NCI-H82 treated with DMSO at 0.1 percent for 48 hours (cell line): ENCODE measurements at regions not wholly inside any gene's neighbourhood (a gene's known extent, or its start where the extent isn't known, plus 50 kb on each side); places are given as distances from the start of the nearest gene placed in this dataset.

Experiments
- DNase-seq: peaks from one replicate; lab custom pipeline; 2025; ENCODE audit not compliant: unreplicated experiment; lab: John Stamatoyannopoulos, UW

- DNase-seq, result no peak
Observed at GRCh38 chr2:129430911-129431310, 548.6 kb upstream of the RAB6C start.

DNA sequence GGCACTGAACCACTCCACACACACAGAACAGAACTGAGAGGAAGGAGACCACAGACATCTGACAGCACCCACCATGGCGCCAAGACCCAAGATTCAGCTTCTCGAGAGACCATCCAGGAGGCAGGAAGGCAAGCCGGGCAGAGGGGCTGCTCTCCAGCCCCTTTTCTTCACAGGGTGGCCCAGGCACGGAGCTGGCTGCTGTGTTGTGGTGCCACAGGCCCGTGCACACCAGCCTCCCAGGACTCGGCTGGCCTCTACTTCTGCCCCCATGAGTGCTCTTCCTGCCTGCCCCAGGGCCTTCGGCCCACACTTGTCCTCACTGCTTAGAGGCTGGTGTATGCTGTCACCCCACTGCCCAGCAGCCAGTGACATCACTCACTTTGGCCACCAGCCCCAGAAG lies 547.6 kb upstream of the RAB6C start:
- DNase-seq, result no peak

- no peak for DNase-seq
Observed at GRCh38 chr2:129436809-129437208, 542.7 kb upstream of the RAB6C start.

DNA sequence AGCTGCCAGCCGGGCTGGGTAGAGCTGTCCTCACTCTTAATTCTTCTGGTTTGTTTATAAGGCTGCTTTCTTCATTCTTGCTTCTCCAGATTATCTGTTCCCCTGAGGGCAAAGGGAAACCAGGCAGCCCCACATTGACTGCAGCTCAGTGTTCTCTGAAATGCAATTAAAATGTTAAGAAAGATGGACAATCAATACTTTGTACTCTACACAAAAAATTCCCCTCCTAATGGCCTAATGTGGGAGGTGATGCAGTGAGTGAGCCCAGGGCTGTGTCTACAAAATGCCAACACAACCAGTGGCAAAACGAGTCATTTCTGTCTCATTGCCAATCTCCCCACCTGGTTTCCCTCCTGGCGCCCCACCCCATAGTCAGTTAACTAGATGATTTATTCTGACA lies 541.7 kb upstream of the RAB6C start:
- DNase-seq, result no peak

GRCh38 chr2:129438501-129439057 lies 540.9 kb upstream of the RAB6C start:
- no peak for DNase-seq

- no peak for DNase-seq
Observed at GRCh38 chr2:129439406-129440302, 539.8 kb upstream of the RAB6C start.

DNA sequence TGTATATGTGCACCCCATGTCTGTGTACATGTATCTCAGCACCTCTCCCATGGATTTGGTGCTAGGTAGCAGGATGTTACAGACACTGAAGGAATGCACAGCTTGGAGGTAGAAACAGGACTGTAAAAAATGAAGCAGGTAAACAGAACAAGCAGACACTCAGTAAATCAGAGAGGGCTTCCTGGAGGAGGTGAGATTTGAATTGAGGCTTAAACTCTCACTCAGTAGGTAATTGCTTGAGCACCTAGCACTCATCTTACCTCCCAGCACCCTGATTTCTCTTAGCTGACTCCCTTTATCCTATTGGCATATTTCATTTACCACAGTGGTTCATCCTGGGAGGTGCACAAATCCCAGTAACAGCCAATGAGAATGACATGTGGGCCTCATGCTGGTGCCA lies 537.9 kb upstream of the RAB6C start:
- no peak for DNase-seq

DNA sequence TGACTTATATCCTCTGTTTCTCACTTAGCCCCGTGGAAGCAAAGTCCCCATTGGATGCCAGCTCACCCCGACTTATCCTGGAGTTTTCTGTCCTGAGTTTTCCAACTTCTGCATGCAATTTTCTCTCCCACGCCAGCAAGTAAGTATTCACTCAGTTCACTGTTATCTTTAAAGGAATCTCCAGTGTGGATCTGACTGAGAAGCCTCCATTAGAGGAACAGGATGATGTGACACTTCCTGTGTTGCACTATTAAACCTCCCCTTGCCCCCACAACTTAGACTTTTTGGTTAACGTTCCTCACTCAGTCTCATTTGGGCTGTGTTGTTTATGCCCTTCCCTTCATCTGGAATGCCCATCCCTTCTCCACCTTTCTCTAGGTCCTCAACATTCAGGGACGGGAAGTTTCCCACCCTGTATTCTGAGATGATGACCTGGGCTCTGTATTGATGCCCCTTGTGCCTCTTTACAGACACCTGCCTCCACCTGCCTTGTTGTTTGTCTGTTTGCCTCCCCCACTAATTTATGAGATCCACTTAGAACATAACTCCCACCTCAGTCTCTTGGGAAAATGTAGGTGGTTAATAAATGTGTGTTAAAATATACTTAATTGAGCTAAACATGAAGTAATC lies 536.1 kb upstream of the RAB6C start:
- no peak for DNase-seq

GRCh38 chr2:129443865-129444739 lies 535.4 kb upstream of the RAB6C start:
- DNase-seq, result no peak

DNA sequence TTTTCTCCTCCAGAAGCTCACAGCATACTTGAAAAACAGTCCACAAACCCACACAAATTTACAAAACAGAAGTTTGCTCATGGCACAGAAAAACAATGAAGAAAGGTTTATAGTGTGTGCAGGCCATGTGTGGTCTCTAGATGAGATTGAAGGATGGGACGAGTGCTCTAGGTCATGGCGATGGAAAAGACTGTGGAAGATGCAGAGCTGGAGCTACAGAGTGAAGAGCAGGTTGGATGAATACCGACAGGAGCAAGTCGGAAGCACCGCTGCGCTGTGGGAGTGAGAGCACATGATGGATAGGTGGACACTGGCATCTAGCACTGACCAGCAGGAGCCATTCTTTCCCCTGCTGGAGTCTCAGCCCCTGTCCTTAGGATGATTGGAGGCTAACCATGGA lies 534.7 kb upstream of the RAB6C start:
- DNase-seq, result no peak

DNA sequence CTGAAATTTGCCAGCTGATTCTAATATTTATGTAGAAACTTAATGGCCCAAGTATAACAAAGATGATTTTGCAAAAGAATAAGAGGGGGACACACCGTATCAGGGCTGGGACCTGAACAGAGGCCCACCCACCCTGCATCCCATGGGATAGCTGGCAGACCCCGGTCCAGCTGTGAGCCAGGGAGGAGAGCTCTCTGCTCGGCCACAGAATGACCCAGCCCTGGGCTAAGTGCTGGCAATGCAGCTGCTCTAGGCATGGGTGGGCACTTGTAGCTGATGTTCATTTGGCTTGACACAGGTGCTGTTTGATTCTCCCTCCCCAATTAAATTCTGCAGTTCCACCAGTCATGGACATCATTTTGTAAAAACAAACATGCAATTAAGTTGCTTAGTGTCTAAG lies 522.8 kb upstream of the RAB6C start:
- DNase-seq, result no peak

GRCh38 chr2:129457277-129457818 lies 522.1 kb upstream of the RAB6C start:
- no peak for DNase-seq

DNA sequence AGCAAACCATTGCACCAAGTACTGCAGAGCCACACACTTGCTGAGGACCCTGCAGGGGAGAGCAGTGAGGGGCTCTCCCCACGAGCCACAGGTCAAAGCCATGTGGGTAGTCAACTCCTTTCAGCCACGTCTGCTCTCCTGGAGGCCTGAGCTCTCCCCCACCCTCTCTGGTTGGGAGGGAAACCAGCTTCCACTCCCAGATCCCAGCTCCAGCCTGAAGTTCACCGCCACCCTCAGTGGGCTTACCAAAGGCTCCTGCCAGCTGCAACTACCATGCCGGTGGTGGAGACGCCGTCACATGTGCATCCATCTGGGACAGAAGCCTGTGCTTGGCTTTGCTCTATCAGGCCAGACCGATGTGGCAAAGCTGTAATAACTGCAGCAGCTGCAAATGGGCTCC lies 521.5 kb upstream of the RAB6C start:
- DNase-seq, result no peak

DNA sequence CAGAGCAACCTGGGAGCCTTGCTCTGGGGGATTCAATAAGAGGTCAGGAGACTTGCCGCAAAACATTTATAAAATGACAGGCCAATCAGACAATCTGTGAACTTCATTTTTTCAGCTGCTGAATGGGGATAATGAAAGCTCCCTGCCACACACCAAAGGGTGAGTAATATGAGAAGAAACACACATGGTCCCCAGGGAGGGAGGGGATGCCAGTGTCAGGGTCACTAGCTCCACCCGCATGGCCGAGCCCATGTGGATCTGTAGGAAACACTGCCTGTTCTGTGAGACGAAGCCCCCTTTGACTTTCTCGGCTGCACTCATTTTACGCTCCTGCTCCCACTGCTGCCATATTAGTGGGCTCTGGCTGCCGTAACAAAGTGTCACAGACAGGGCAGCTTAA lies 521.0 kb upstream of the RAB6C start:
- DNase-seq, result no peak

DNA sequence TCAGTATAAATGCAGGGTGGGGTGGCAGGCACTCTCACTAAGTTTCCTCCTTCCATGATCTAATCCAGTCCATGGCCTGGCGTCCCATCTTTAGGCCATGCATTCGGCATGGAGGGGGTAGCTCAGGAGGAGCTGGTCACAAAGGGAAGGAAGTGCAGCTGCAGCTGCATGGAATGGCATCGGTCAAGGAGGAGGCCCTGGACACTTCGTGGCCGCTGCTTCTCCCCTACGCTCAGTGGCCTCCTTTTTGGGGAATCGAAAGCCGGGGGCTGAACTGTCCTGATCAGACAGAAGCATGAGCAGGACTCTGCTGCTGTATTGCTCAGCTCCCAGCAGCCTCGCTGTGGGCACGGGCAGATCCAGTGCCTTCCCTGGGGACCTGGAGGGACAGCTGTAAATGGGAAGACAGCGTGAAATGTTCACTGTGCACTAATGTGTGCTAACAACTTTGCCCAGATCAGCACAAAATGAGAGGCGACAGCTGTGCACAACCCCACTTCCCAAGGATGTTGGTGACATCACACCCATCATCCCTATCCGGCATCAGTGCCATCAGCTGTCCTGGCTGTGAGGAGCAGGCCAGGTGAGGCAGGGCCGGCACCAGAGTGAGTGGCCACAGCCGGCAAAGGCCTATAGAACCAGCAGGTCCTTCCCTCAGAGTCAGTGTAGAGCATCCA lies 520.1 kb upstream of the RAB6C start:
- no peak for DNase-seq

GRCh38 chr2:129459881-129460280 lies 519.6 kb upstream of the RAB6C start:
- DNase-seq, result no peak

DNA sequence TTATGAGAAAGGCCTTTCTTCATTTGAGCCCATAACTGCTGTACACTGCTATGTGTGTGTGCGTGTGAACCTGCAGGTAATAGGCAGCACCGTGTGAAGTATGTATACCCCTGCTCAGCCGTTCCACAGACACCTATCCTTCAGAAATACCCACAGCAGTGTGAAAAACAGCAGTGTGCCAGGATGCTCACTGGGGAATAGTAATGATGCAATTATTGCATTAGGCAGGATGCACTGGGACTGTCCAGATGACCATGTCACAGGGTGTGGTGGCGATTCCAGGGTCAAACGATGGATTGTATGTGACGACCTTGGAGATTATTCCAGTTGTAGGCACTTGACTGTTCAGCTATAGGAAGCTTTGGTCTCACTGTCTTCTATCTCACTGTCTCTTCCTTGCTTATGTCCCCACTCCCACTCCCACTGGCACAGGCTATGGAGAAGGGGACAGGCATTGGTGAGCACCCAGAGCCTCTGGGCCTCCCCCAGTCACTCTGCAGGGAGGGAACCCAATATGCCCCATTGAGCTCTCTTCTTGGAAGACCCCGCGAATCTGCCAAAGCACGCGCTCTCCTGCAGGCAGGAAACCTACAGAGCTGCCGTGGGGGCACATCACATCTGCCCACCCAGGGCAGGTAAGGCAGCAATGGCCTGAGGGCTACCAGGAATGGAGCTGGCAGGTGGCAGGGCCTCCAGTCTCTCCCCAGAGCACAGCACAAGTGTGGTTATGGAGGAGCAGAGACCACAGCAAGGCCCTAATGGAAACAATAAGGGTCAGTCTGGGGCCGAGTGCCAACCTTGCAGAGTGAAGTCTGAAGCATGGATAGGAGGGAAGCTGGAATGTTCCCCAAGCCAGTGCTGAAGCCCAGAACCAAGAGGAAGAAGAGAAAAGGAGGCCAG lies 518.9 kb upstream of the RAB6C start:
- no peak for DNase-seq

DNA sequence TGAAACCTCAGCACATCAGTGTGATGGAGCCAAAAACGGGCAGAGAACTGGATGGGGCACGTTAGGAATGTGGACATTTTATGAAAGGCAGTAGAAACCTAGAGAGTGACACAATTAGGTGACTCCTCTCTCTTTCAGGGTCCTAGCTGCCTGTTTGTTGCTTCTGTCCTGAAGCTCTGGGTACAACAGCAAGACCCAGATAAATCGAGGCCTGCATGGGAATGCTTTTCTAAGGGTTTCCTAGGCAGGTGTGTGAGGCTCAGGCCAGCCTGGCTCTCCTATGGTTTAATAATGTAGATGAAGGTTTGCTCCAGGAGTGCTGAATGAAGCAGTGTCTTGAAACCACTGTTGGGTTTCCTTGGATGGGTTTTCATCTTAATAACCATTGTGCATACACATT lies 517.1 kb upstream of the RAB6C start:
- DNase-seq, result no peak

DNA sequence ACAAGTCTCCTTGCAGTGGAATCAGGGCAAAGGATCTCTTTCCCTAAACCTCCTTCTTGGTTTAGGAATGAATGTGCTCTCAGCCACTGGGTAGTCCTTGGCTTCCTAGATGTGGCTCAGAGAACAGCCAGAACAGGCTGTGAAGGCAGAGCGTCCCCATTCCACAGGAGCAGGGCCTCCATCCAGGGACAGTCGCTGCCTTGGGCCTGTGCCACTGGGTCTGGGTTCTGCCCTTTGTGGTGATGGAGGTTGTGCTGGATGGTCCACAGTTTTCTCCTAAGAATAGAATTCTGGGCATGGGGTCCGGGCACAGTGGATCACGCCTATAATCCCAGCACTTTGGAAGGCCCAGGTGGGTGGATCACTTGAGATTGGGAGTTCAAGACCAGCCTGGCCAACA lies 516.5 kb upstream of the RAB6C start:
- no peak for DNase-seq

- no peak for DNase-seq
Observed at GRCh38 chr2:129464036-129464435, 515.4 kb upstream of the RAB6C start.
